T follicular helper cell (primary cell): ENCODE measurements at regions not wholly inside any gene's neighbourhood (a gene's known extent, or its start where the extent isn't known, plus 50 kb on each side); places are given as distances from the start of the nearest gene placed in this dataset.

ENCODE experiments used
- DNase-seq: peaks from one replicate; pipeline ENCODE4 v3.0.0-alpha.2; 2020; ENCODE audit warnings: low read depth

GRCh38 chr1:5231541-5232315, 577.3 kb downstream of the AJAP1 start:
- DNase-seq, result no peak

GRCh38 chr1:5227114-5227513, 572.7 kb downstream of the AJAP1 start:
- DNase-seq, result no peak

- no peak for DNase-seq
Observed at GRCh38 chr1:5225707-5226704, 571.6 kb downstream of the AJAP1 start.

GRCh38 chr1:5223206-5223605, 568.8 kb downstream of the AJAP1 start:
- no peak for DNase-seq

GRCh38 chr1:5222626-5223025, 568.2 kb downstream of the AJAP1 start:
- DNase-seq, result no peak

- DNase-seq, result no peak
Observed at GRCh38 chr1:5221451-5221850, 567.0 kb downstream of the AJAP1 start.

- DNase-seq, result no peak
Observed at GRCh38 chr1:5220821-5221220, 566.4 kb downstream of the AJAP1 start.

GRCh38 chr1:5220421-5220820, 566.0 kb downstream of the AJAP1 start:
- no peak for DNase-seq

- no peak for DNase-seq
Observed at GRCh38 chr1:5200006-5200405, 545.6 kb downstream of the AJAP1 start.

- no peak for DNase-seq
Observed at GRCh38 chr1:5198328-5198727, 543.9 kb downstream of the AJAP1 start.

- DNase-seq, result no peak
Observed at GRCh38 chr1:5191470-5191869, 537.1 kb downstream of the AJAP1 start.

GRCh38 chr1:5189384-5189783, 535.0 kb downstream of the AJAP1 start:
- no peak for DNase-seq

GRCh38 chr1:5165762-5166161, 511.4 kb downstream of the AJAP1 start:
- no peak for DNase-seq

- no peak for DNase-seq
Observed at GRCh38 chr1:5164158-5164557, 509.7 kb downstream of the AJAP1 start.

- DNase-seq, result no peak
Observed at GRCh38 chr1:5161372-5161771, 507.0 kb downstream of the AJAP1 start.

- DNase-seq, result no peak
Observed at GRCh38 chr1:5157175-5157574, 502.8 kb downstream of the AJAP1 start.

- DNase-seq, result no peak
Observed at GRCh38 chr1:5156416-5157120, 502.2 kb downstream of the AJAP1 start.

- DNase-seq, result no peak
Observed at GRCh38 chr1:5151511-5151910, 497.1 kb downstream of the AJAP1 start.

GRCh38 chr1:5150191-5150590, 495.8 kb downstream of the AJAP1 start:
- DNase-seq, result no peak

GRCh38 chr1:5147806-5148205, 493.4 kb downstream of the AJAP1 start:
- DNase-seq, result no peak

- no peak for DNase-seq
Observed at GRCh38 chr1:5142389-5142788, 488.0 kb downstream of the AJAP1 start.

GRCh38 chr1:5141750-5142149, 487.3 kb downstream of the AJAP1 start:
- DNase-seq, result no peak
